A549 (cell line): ENCODE measurements at regions not wholly inside any gene's neighbourhood (a gene's known extent, or its start where the extent isn't known, plus 50 kb on each side); places are given as distances from the start of the nearest gene placed in this dataset.
A peak's percentile ranks its signal among the peaks of the same experiment; 100 is the strongest.

Source experiments
- ATAC-seq, 2 experiments: fragments of 200-7000 bp in 1 of 2; fragments of >200 bp in 1 of 2; cut with Nextera tagmentation in 1 of 2; cut with Tn5 transposase in 1 of 2; 3 replicates each; pipeline versions ENCODE4 v1.8.0 to v1.9.1; 2018 to 2020; ENCODE audit warnings: mild to moderate bottlenecking in 1 of 2, moderate library complexity in 1 of 2
- CTCF ChIA-PET: fragments of 300-600 bp; sonication (Branson Sonifier 250); formaldehyde crosslinking; extraction: SDS; loops from one replicate; lab custom pipeline; 2021; ENCODE audit warnings: antibody characterized with exemption, inconsistent platforms; lab: Yijun Ruan, JAX
- POLR2A ChIA-PET: fragments of 350-600 bp; formaldehyde crosslinking; extraction: SDS; loops from one replicate; lab custom pipeline; 2021; ENCODE audit warnings: antibody characterized with exemption, inconsistent platforms; lab: Yijun Ruan, JAX
- DNase-seq, 2 experiments: peaks; one replicate each; pipeline versions ENCODE4 v3.0.0 to v3.0.0-alpha.2; 2011 to 2016; ENCODE audit warnings: low read depth in 1 of 2, low spot score in 1 of 2
- FAIRE-seq: peaks from 2 replicates; lab custom pipeline; 2011; peaks lifted over from hg19 to GRCh38; lab: Jason Lieb, UNC
- H3K27ac ChIP-seq, 2 experiments: fragments of >200 bp; sonication (Bioruptor Twin); formaldehyde crosslinking; 3 replicates each; pipeline ENCODE4 v1.5.1; 2016 to 2017
- H3K4me1 ChIP-seq: fragments of >200 bp; sonication (Bioruptor Twin); formaldehyde crosslinking; 3 replicates; pipeline ENCODE4 v1.6.1; 2016
- H3K4me2 ChIP-seq: fragments of >200 bp; sonication (Bioruptor Twin); formaldehyde crosslinking; 3 replicates; pipeline ENCODE4 v1.6.1; 2016
- H3K4me3 ChIP-seq: fragments of >200 bp; sonication (Bioruptor Twin); formaldehyde crosslinking; 3 replicates; pipeline ENCODE4 v1.5.1; 2016
- H3K9me3 ChIP-seq: fragments of >200 bp; sonication (Bioruptor Twin); formaldehyde crosslinking; 3 replicates; pipeline ENCODE4 v1.6.1; 2016
- ATOH8 ChIP-seq: fragments of 250-450 bp; sonication (Bioruptor Pico); IDR thresholded peaks from 2 replicates; pipeline ENCODE4 v1.5.0; 2020; ENCODE audit warnings: low read depth, mild to moderate bottlenecking, moderate library complexity
- BHLHE40 ChIP-seq: IDR thresholded peaks from 2 replicates; pipeline ENCODE4 v1.6.1; 2012; ENCODE audit warnings: low read depth, low read length, inconsistent platforms
- CBX2 ChIP-seq: fragments of 200-600 bp; sonication (generic); IDR thresholded peaks from 2 replicates; pipeline ENCODE4 v1.6.1; 2016; ENCODE audit warnings: low read depth, mild to moderate bottlenecking, borderline replicate concordance
- CEBPB ChIP-seq, 2 experiments: fragments of >200 bp in 1 of 2; sonication (Bioruptor Twin) in 1 of 2; formaldehyde crosslinking in 1 of 2; IDR thresholded peaks; 2 replicates each; pipeline ENCODE4 v1.6.1; 2012 to 2016
- CHD4 ChIP-seq: fragments of 200-600 bp; sonication (generic); IDR thresholded peaks from 2 replicates; pipeline ENCODE4 v1.6.1; 2016; ENCODE audit warnings: antibody characterized with exemption, mild to moderate bottlenecking, borderline replicate concordance
- ELK1 ChIP-seq: fragments of 150-350 bp; IDR thresholded peaks from 2 replicates; pipeline ENCODE4 v1.6.1; 2014; ENCODE audit warnings: low read depth, mild to moderate bottlenecking, low read length
- EP300 ChIP-seq, 2 experiments: fragments of >200 bp; sonication (Bioruptor Twin); formaldehyde crosslinking; IDR thresholded peaks; 2 replicates in 1 of 2; 3 replicates in 1 of 2; pipeline ENCODE4 v1.6.1; 2016 to 2017
- FOSB ChIP-seq: fragments of 250-450 bp; sonication (Bioruptor Pico); IDR thresholded peaks from 2 replicates; pipeline ENCODE4 v1.5.0; 2020; ENCODE audit warnings: mild to moderate bottlenecking, moderate library complexity
- HES2 ChIP-seq: fragments of >200 bp; sonication (Bioruptor Twin); formaldehyde crosslinking; IDR thresholded peaks from 2 replicates; pipeline ENCODE4 v1.6.1; 2016
- HOXB5 ChIP-seq: fragments of 250-450 bp; sonication (Bioruptor Pico); IDR thresholded peaks from 2 replicates; pipeline ENCODE4 v1.5.0; 2020; ENCODE audit warnings: mild to moderate bottlenecking, moderate library complexity
- JUN ChIP-seq, 2 experiments: fragments of >200 bp; sonication (Bioruptor Twin); formaldehyde crosslinking; IDR thresholded peaks; 2 replicates in 1 of 2; 3 replicates in 1 of 2; pipeline ENCODE4 v1.6.1; 2016 to 2017
- JUNB ChIP-seq: fragments of >200 bp; sonication (Bioruptor Twin); formaldehyde crosslinking; IDR thresholded peaks from 2 replicates; pipeline ENCODE4 v1.6.1; 2016
- KDM1A ChIP-seq: fragments of 200-600 bp; sonication (generic); IDR thresholded peaks from 2 replicates; pipeline ENCODE4 v1.6.1; 2016; ENCODE audit warnings: low read depth, mild to moderate bottlenecking
- MYC ChIP-seq: IDR thresholded peaks from 2 replicates; pipeline ENCODE4 v1.6.1; 2012; ENCODE audit warnings: mild to moderate bottlenecking, inconsistent platforms, low read length, improper control_type of control experiment, borderline replicate concordance
- NFE2L2 ChIP-seq: fragments of 150-350 bp; conservative IDR thresholded peaks from 2 replicates; pipeline ENCODE4 v1.6.1; 2014; ENCODE audit warnings: low read length
- NPAS2 ChIP-seq: fragments of 250-450 bp; sonication (Bioruptor Pico); IDR thresholded peaks from 2 replicates; pipeline ENCODE4 v1.8.0; 2022; ENCODE audit warnings: mild to moderate bottlenecking, moderate library complexity, borderline replicate concordance
- NR3C1 ChIP-seq: fragments of >200 bp; sonication (Bioruptor Twin); formaldehyde crosslinking; IDR thresholded peaks from 3 replicates; pipeline ENCODE4 v1.6.1; 2017
- PBX3 ChIP-seq: IDR thresholded peaks from 2 replicates; pipeline ENCODE4 v1.6.1; 2012
- POLR2A ChIP-seq: IDR thresholded peaks from 2 replicates; pipeline ENCODE4 v1.6.1; 2012; ENCODE audit warnings: mild to moderate bottlenecking, low read length
- RAD21 ChIP-seq, 2 experiments: fragments of >200 bp in 1 of 2; sonication (Bioruptor Twin) in 1 of 2; formaldehyde crosslinking in 1 of 2; IDR thresholded peaks in 1 of 2; conservative IDR thresholded peaks in 1 of 2; 2 replicates in 1 of 2; 3 replicates in 1 of 2; pipeline ENCODE4 v1.6.1; 2012 to 2018; ENCODE audit warnings: inconsistent platforms in 1 of 2
- RARB ChIP-seq: fragments of 250-450 bp; sonication (Bioruptor Pico); IDR thresholded peaks from 2 replicates; pipeline ENCODE4 v1.8.0; 2021; ENCODE audit warnings: mild to moderate bottlenecking, moderate library complexity
- RCOR1 ChIP-seq: fragments of 150-350 bp; IDR thresholded peaks from 2 replicates; pipeline ENCODE4 v1.6.1; 2014; ENCODE audit warnings: antibody characterized with exemption, low read length, low read depth
- RFX5 ChIP-seq: fragments of 450-650 bp; IDR thresholded peaks from 2 replicates; pipeline ENCODE4 v1.7.1; 2014; ENCODE audit warnings: antibody characterized with exemption, mild to moderate bottlenecking, moderate library complexity
- SMC3 ChIP-seq: fragments of >200 bp; sonication (Bioruptor Twin); formaldehyde crosslinking; IDR thresholded peaks from 3 replicates; pipeline ENCODE4 v1.6.1; 2018; ENCODE audit warnings: inconsistent platforms
- TFCP2L1 ChIP-seq: fragments of 250-450 bp; sonication (Bioruptor Pico); IDR thresholded peaks from 2 replicates; pipeline ENCODE4 v1.5.0; 2021; ENCODE audit warnings: mild to moderate bottlenecking
- ZC3H11A ChIP-seq: fragments of 450-650 bp; IDR thresholded peaks from 2 replicates; pipeline ENCODE4 v1.6.1; 2014; ENCODE audit warnings: antibody characterized with exemption, mild to moderate bottlenecking
- ZFP36 ChIP-seq: fragments of 450-650 bp; IDR thresholded peaks from 2 replicates; pipeline ENCODE4 v1.6.1; 2014; ENCODE audit warnings: borderline replicate concordance; ENCODE audit not compliant: partially characterized antibody
- ZNF302 ChIP-seq: fragments of 250-450 bp; sonication (Bioruptor Pico); IDR thresholded peaks from 2 replicates; pipeline ENCODE4 v1.9.0; 2021; ENCODE audit warnings: inconsistent platforms, mild to moderate bottlenecking, moderate library complexity
- WGBS: methylation state at CpG from one replicate; pipeline ENCODE4 v1.1.6; 2017; ENCODE audit errors: missing lambda C conversion rate; 5-methylcytosine and 5-hydroxymethylcytosine counted together

GRCh38 chr3:178182337-178182779 is 353.9 kb upstream of the KCNMB2 start:
- WGBS = 73% methylated on average over 5 of the region's 5 CpGs
- H3K27ac ChIP-seq = no peak overlapping the region
- H3K4me2 ChIP-seq = no peak overlapping the region
- no peak for DNase-seq
- CTCF ChIA-PET = no interaction called here
- FAIRE-seq = no peak
- no peaks in the 10 kb centered on the region for H3K9me3 ChIP-seq
- TF ChIP-seq CHD4 (no peak), RCOR1 (no peak), JUN (IDR thresholded peaks at IDR 0.05) (no peak), ZNF302 (CRISPR knock-in tag) (no peak), KDM1A (no peak), PBX3 (no peak), ZC3H11A (no peak), BHLHE40 (no peak), RFX5 (no peak), MYC (no peak), JUNB (no peak), NR3C1 (no peak), RARB (CRISPR knock-in tag) (no peak), HES2 (no peak), NPAS2 (CRISPR knock-in tag) (no peak), NFE2L2 (no peak), SMC3 (no peak)
- ATAC-seq = no peak
- H3K4me1 ChIP-seq = no peaks in the 10 kb centered on the region
- H3K4me3 ChIP-seq = no peak overlapping the region
- POLR2A ChIA-PET = no interaction called here

- H3K9me3 ChIP-seq = no peaks in the 10 kb centered on the region
- no peak for TF ChIP-seq HES2
- TF ChIP-seq, all 56 proteins: peak for 0
- FAIRE-seq (no peak), ATAC-seq (no peak), DNase-seq (no peak)
- 77% methylated on average over 2 of the region's 2 CpGs for WGBS
- no peak overlapping the region for H3K4me3 ChIP-seq
- ChIA-PET CTCF (no interaction called here), POLR2A (no interaction called here)
- H3K4me2 ChIP-seq = no peak overlapping the region
- H3K4me1 ChIP-seq = no peaks in the 10 kb centered on the region
- no peak overlapping the region for H3K27ac ChIP-seq
Observed at GRCh38 chr3:178184833-178185232, 351.4 kb upstream of the KCNMB2 start.

GRCh38 chr3:178186666-178187065 is 349.6 kb upstream of the KCNMB2 start:
- no peak for FAIRE-seq
- POLR2A ChIA-PET = no interaction called here

GRCh38 chr3:178189854-178190253 is 346.4 kb upstream of the KCNMB2 start:
- ChIA-PET POLR2A (no interaction called here), CTCF (no interaction called here)
- no peak for FAIRE-seq
- no peak overlapping the region for H3K4me2 ChIP-seq
- H3K4me1 ChIP-seq = no peaks in the 10 kb centered on the region
- H3K4me3 ChIP-seq = no peak overlapping the region
- 82% methylated on average over 3 of the region's 3 CpGs for WGBS
- H3K9me3 ChIP-seq = no peaks in the 10 kb centered on the region
- DNase-seq = no peak
- no peak overlapping the region for H3K27ac ChIP-seq
- no peak for ATAC-seq
- TF ChIP-seq NPAS2 (CRISPR knock-in tag) (no peak), TFCP2L1 (CRISPR knock-in tag) (no peak), FOSB (CRISPR knock-in tag) (no peak), ELK1 (no peak), RCOR1 (no peak), RAD21 (conservative IDR thresholded peaks at IDR 0.05 in 1 of 2, IDR thresholded peaks at IDR 0.05 in 1 of 2) (no peak), RARB (CRISPR knock-in tag) (no peak), PBX3 (no peak), ZFP36 (no peak), POLR2A (no peak), JUNB (no peak), CHD4 (no peak), MYC (no peak), CBX2 (no peak), RFX5 (no peak), SMC3 (no peak), EP300 (IDR thresholded peaks at IDR 0.05) (no peak), ATOH8 (no peak), BHLHE40 (no peak)

More at GRCh38 chr3:178186666-178187065, 349.6 kb upstream of the KCNMB2 start:
- H3K4me2 ChIP-seq = no peak overlapping the region
- TF ChIP-seq CEBPB (IDR thresholded peaks at IDR 0.05) = peak; percentile 36 to 39; a peak in 3 of 4 replicates
- TF ChIP-seq HOXB5 = no peak
- DNase-seq (no peak), ATAC-seq (no peak)
- H3K9me3 ChIP-seq = no peaks in the 10 kb centered on the region
- no peak overlapping the region for H3K27ac ChIP-seq
- no peaks in the 10 kb centered on the region for H3K4me1 ChIP-seq
- no peak overlapping the region for H3K4me3 ChIP-seq
- CTCF ChIA-PET = no interaction called here
- 78% methylated on average over 4 of the region's 4 CpGs for WGBS
